SK-N-SH (cell line): ENCODE measurements at regions not wholly inside any gene's neighbourhood (a gene's known extent, or its start where the extent isn't known, plus 50 kb on each side); places are given as distances from the start of the nearest gene placed in this dataset.

Experiments used
- CTCF ChIA-PET: fragments of 300-600, 350-600 bp; formaldehyde crosslinking; extraction: SDS; loops from one replicate; lab custom pipeline; 2021; lab: Yijun Ruan, JAX
- POLR2A ChIA-PET: fragments of 350-600 bp; sonication (Branson Sonifier 250); formaldehyde crosslinking; extraction: SDS; loops from one replicate; lab custom pipeline; 2020; ENCODE audit warnings: antibody characterized with exemption, inconsistent platforms; lab: Yijun Ruan, JAX
- DNase-seq: peaks from one replicate; pipeline ENCODE4 v3.0.0; 2012
- H2AFZ ChIP-seq: fragments of 200-600 bp; sonication (generic); 2 replicates; pipeline ENCODE4 v1.8.1; 2016; ENCODE audit warnings: antibody characterized with exemption, mild to moderate bottlenecking, low read depth
- H3F3A ChIP-seq: fragments of 200-600 bp; sonication (generic); replicated peaks from 2 replicates; pipeline ENCODE3; 2016; ENCODE audit warnings: antibody characterized with exemption, mild to moderate bottlenecking; ENCODE audit not compliant: insufficient read depth
- H3K27ac ChIP-seq, 2 experiments: fragments of 200-500 bp in 1 of 2; fragments of 200-600 bp in 1 of 2; sonication (Bioruptor generic) in 1 of 2; sonication (generic), shearing (Covaris generic) in 1 of 2; 2 replicates each; pipeline versions ENCODE4 v1.5.1 to v1.6.1; 2014 to 2016; ENCODE audit warnings: low read depth in 2 of 2, inconsistent platforms in 1 of 2, low read length in 1 of 2, mild to moderate bottlenecking in 1 of 2, mixed read lengths in 1 of 2
- H3K27me3 ChIP-seq: fragments of 200-600 bp; sonication (generic), shearing (Covaris generic); 2 replicates; pipeline ENCODE4 v1.6.1; 2016; ENCODE audit warnings: mixed run types; ENCODE audit not compliant: insufficient read depth
- H3K36me3 ChIP-seq, 2 experiments: fragments of 200-500 bp in 1 of 2; fragments of 200-600 bp in 1 of 2; sonication (Bioruptor generic) in 1 of 2; sonication (generic) in 1 of 2; replicated peaks in 1 of 2; 2 replicates each; pipeline versions ENCODE3 to v1.5.1; 2014 to 2016; ENCODE audit warnings: low read length in 1 of 2, mild to moderate bottlenecking in 1 of 2; ENCODE audit not compliant: insufficient read depth in 2 of 2, control insufficient read depth in 1 of 2
- H3K4me1 ChIP-seq, 2 experiments: fragments of 200-500 bp in 1 of 2; fragments of 200-600 bp in 1 of 2; sonication (Bioruptor generic) in 1 of 2; sonication (generic), shearing (Covaris generic) in 1 of 2; 2 replicates each; pipeline versions ENCODE4 v1.5.1 to v1.6.1; 2014 to 2016; ENCODE audit warnings: low read depth in 1 of 2, low read length in 1 of 2, mixed run types in 1 of 2; ENCODE audit not compliant: insufficient read depth in 2 of 2, control insufficient read depth in 1 of 2
- H3K4me2 ChIP-seq: fragments of 200-600 bp; sonication (generic), shearing (Covaris generic); 2 replicates; pipeline ENCODE4 v1.6.1; 2017; ENCODE audit warnings: mixed run types
- H3K4me3 ChIP-seq, 2 experiments: fragments of 200-500 bp in 1 of 2; fragments of 200-600 bp in 1 of 2; sonication (Bioruptor generic) in 1 of 2; sonication (generic), shearing (Covaris generic) in 1 of 2; 2 replicates each; pipeline versions ENCODE4 v1.5.1 to v1.8.1; 2014 to 2016; ENCODE audit warnings: low read depth in 2 of 2, inconsistent platforms in 1 of 2, low read length in 1 of 2, mild to moderate bottlenecking in 1 of 2, mixed read lengths in 1 of 2, moderate library complexity in 1 of 2
- H3K79me2 ChIP-seq: fragments of 200-600 bp; sonication (generic); 2 replicates; pipeline ENCODE4 v1.8.1; 2017; ENCODE audit warnings: mild to moderate bottlenecking; ENCODE audit not compliant: insufficient read depth
- H3K9ac ChIP-seq: fragments of 200-600 bp; sonication (generic); 2 replicates; pipeline ENCODE4 v1.6.1; 2017; ENCODE audit warnings: mixed run types
- H3K9me2 ChIP-seq: fragments of 200-600 bp; sonication (generic); 2 replicates; pipeline ENCODE4 v1.6.1; 2017; ENCODE audit warnings: mixed run types
- H3K9me3 ChIP-seq: fragments of 200-600 bp; sonication (generic); 2 replicates; pipeline ENCODE4 v1.6.1; 2017; ENCODE audit warnings: mixed run types, mild to moderate bottlenecking, moderate library complexity
- H4K20me1 ChIP-seq: fragments of 200-600 bp; sonication (generic); 2 replicates; pipeline ENCODE4 v1.6.1; 2017; ENCODE audit warnings: mild to moderate bottlenecking, mixed run types; ENCODE audit not compliant: insufficient read depth
- CHD2 ChIP-seq: fragments of 150-350 bp; IDR thresholded peaks from 2 replicates; pipeline ENCODE4 v1.6.1; 2018; ENCODE audit warnings: low read length; ENCODE audit not compliant: partially characterized antibody
- ELF1 ChIP-seq: IDR thresholded peaks from 2 replicates; pipeline ENCODE4 v1.4.0; 2012
- EP300 ChIP-seq, 2 experiments: IDR thresholded peaks; 2 replicates each; pipeline versions ENCODE4 v1.4.0 to v1.6.1; 2012; ENCODE audit warnings: borderline replicate concordance in 1 of 2, low read depth in 1 of 2, low read length in 1 of 2
- FOXJ3 ChIP-seq: sonication (generic); formaldehyde crosslinking; IDR thresholded peaks from 2 replicates; pipeline ENCODE4 v1.5.1; 2020; ENCODE audit warnings: mild to moderate bottlenecking, missing genetic modification reagents
- FOXM1 ChIP-seq: IDR thresholded peaks from 2 replicates; pipeline ENCODE4 v1.4.0; 2012; ENCODE audit warnings: low read depth, mild to moderate bottlenecking
- JUND ChIP-seq: IDR thresholded peaks from 2 replicates; pipeline ENCODE4 v1.4.0; 2012
- MEF2A ChIP-seq: IDR thresholded peaks from 2 replicates; pipeline ENCODE4 v1.4.0; 2012; ENCODE audit warnings: low read depth, borderline replicate concordance
- NRF1 ChIP-seq: IDR thresholded peaks from 2 replicates; pipeline ENCODE4 v1.6.1; 2012; ENCODE audit warnings: low read depth, mild to moderate bottlenecking, low read length
- PBX3 ChIP-seq: IDR thresholded peaks from 2 replicates; pipeline ENCODE4; 2012
- POLR2AphosphoS5 ChIP-seq: IDR thresholded peaks from 2 replicates; pipeline ENCODE4 v1.6.1; 2012; ENCODE audit warnings: low read depth, low read length
- RCOR1 ChIP-seq: fragments of 150-350 bp; IDR thresholded peaks from 2 replicates; pipeline ENCODE4 v1.6.1; 2017; ENCODE audit warnings: antibody characterized with exemption, low read length
- REST ChIP-seq: IDR thresholded peaks from 2 replicates; pipeline ENCODE4 v1.6.1; 2012; ENCODE audit warnings: mild to moderate bottlenecking, low read depth, low read length, moderate library complexity
- RFX5 ChIP-seq: IDR thresholded peaks from 2 replicates; pipeline ENCODE4 v1.6.1; 2012; ENCODE audit warnings: mild to moderate bottlenecking, improper control_type of control experiment, low read length
- TAF1 ChIP-seq: IDR thresholded peaks from 2 replicates; pipeline ENCODE4 v1.6.1; 2012; ENCODE audit warnings: low read depth, mild to moderate bottlenecking, low read length, moderate library complexity, borderline replicate concordance
- USF2 ChIP-seq: fragments of 150-350 bp; IDR thresholded peaks from 2 replicates; pipeline ENCODE4 v1.6.1; 2017; ENCODE audit warnings: antibody characterized with exemption, low read length, low read depth, borderline replicate concordance
- YY1 ChIP-seq: IDR thresholded peaks from 2 replicates; pipeline ENCODE4 v1.4.0; 2012; ENCODE audit warnings: low read depth, mild to moderate bottlenecking
- WGBS: methylation state at CpG from one replicate; pipeline ENCODE4 v1.1.6; 2017; ENCODE audit warnings: low lambda C conversion rate; 5-methylcytosine and 5-hydroxymethylcytosine counted together

- WGBS: 8% methylated on average over 3 of the region's 3 CpGs
- TF ChIP-seq POLR2AphosphoS5: no peak
- TF ChIP-seq YY1: no peak
- no peak for TF ChIP-seq FOXJ3
- TF ChIP-seq USF2: no peak
- TF ChIP-seq FOXM1: no peak
- TF ChIP-seq RCOR1: no peak
- no peak for TF ChIP-seq CHD2
- no peak for TF ChIP-seq REST
- no peak for TF ChIP-seq ELF1
- no peak for TF ChIP-seq EP300 (IDR thresholded peaks at IDR 0.05; ENCODE audit: borderline replicate concordance in 1 of 2, low read depth in 1 of 2, low read length in 1 of 2)
- TF ChIP-seq MEF2A: no peak
- TF ChIP-seq RFX5: no peak
- TF ChIP-seq PBX3: no peak
- TF ChIP-seq TAF1: no peak
- TF ChIP-seq JUND: no peak
- no peak for TF ChIP-seq NRF1
- Histone ChIP-seq H3K4me1 (peaks cover 0 to 5% of the 10 kb centered on the region in 2 experiments; a peak in 2 of 4 replicates), H3K4me2 (no peak overlapping the region), H3K4me3 (no peak overlapping the region), H3K27ac (no peak overlapping the region), H3K9me2 (no peaks in the 10 kb centered on the region), H2AFZ (no peak overlapping the region), H3K36me3 (no peaks in the 10 kb centered on the region), H3K79me2 (no peaks in the 10 kb centered on the region), H3K9me3 (no peaks in the 10 kb centered on the region), H3K27me3 (no peaks in the 10 kb centered on the region), H4K20me1 (no peaks in the 10 kb centered on the region), H3F3A (no peaks in the 10 kb centered on the region), H3K9ac (no peak overlapping the region)
- CTCF ChIA-PET: interaction anchor here (1.3 to 1.6 kb wide), 2 partner anchors 32 to 50 kb away, joined by 4 to 5 read pairs; no protein-coding TSS in a partner anchor
- no peak for DNase-seq
- POLR2A ChIA-PET: no interaction called here
These were observed 451.7 kb upstream of the SMIM21 start for GRCh38 chr18:75879196-75879595.
